ENCODE measurements at regions not wholly inside any gene's neighbourhood (a gene's known extent, or its start where the extent isn't known, plus 50 kb on each side); places are given as distances from the start of the nearest gene placed in this dataset.

- no peak for TF ChIP-seq CTCF (conservative IDR thresholded peaks at IDR 0.05 in 1 of 2, IDR thresholded peaks at IDR 0.05 in 1 of 2; ENCODE audit: extremely low read depth in 1 of 2, insufficient read depth in 1 of 2, low read depth in 1 of 2, low read length in 2 of 2)
- no peak for TF ChIP-seq EZH2 (IDR thresholded peaks at IDR 0.05; ENCODE audit: borderline replicate concordance, low read length)
Observed at GRCh38 chr7:131008840-131009711, 275.1 kb upstream of the KLF14 start.

Measured in mammary epithelial cell (primary cell).